GM19452 (cell line): ENCODE measurements at regions not wholly inside any gene's neighbourhood (a gene's known extent, or its start where the extent isn't known, plus 50 kb on each side); places are given as distances from the start of the nearest gene placed in this dataset.

ENCODE experiments used
- ATAC-seq: cut with Tn5 transposase; IDR thresholded peaks from one replicate; pipeline ENCODE4 v1.9.1; 2021; ENCODE audit not compliant: unreplicated experiment

GRCh38 chr10:29021591-29021990 lies 267.3 kb upstream of the LYZL1 start:
- ATAC-seq = no peak

- ATAC-seq = no peak
These were observed 266.4 kb upstream of the LYZL1 start for GRCh38 chr10:29022513-29022912.

GRCh38 chr10:29023678-29024077 lies 265.2 kb upstream of the LYZL1 start:
- no peak for ATAC-seq

- no peak for ATAC-seq
These were observed 262.6 kb upstream of the LYZL1 start for GRCh38 chr10:29026065-29026797.

GRCh38 chr10:29026802-29027580 lies 261.9 kb upstream of the LYZL1 start:
- ATAC-seq = no peak

- ATAC-seq = no peak
These were observed 260.4 kb upstream of the LYZL1 start for GRCh38 chr10:29028486-29028885.

- no peak for ATAC-seq
These were observed 258.0 kb upstream of the LYZL1 start for GRCh38 chr10:29030900-29031299.

GRCh38 chr10:29032169-29032568 lies 256.7 kb upstream of the LYZL1 start:
- no peak for ATAC-seq

- peak; percentile 76 for ATAC-seq
These were observed 255.4 kb upstream of the LYZL1 start for GRCh38 chr10:29033311-29033940.

GRCh38 chr10:29034592-29034991 lies 254.3 kb upstream of the LYZL1 start:
- no peak for ATAC-seq

- ATAC-seq = no peak
These were observed 253.1 kb upstream of the LYZL1 start for GRCh38 chr10:29035721-29036120.

GRCh38 chr10:29037348-29038113 lies 251.3 kb upstream of the LYZL1 start:
- no peak for ATAC-seq

GRCh38 chr10:29039091-29039490 lies 249.8 kb upstream of the LYZL1 start:
- no peak for ATAC-seq

GRCh38 chr10:29039677-29040189 lies 249.1 kb upstream of the LYZL1 start:
- ATAC-seq = no peak

GRCh38 chr10:29041616-29042015 lies 247.3 kb upstream of the LYZL1 start:
- ATAC-seq = no peak

GRCh38 chr10:29048506-29048905 lies 240.4 kb upstream of the LYZL1 start:
- no peak for ATAC-seq

- ATAC-seq = no peak
These were observed 238.8 kb upstream of the LYZL1 start for GRCh38 chr10:29050081-29050480.

- ATAC-seq = no peak
These were observed 233.8 kb upstream of the LYZL1 start for GRCh38 chr10:29055101-29055500.

GRCh38 chr10:29056729-29057128 lies 232.1 kb upstream of the LYZL1 start:
- no peak for ATAC-seq

- no peak for ATAC-seq
These were observed 231.0 kb upstream of the LYZL1 start for GRCh38 chr10:29057822-29058331.
